GM12878 (cell line): ENCODE measurements at regions not wholly inside any gene's neighbourhood (a gene's known extent, or its start where the extent isn't known, plus 50 kb on each side); places are given as distances from the start of the nearest gene placed in this dataset.

Experiments
- ATF7 ChIP-seq: fragments of 450-650 bp; IDR thresholded peaks from 2 replicates; pipeline ENCODE4 v1.6.1; 2016; ENCODE audit warnings: low read depth, mild to moderate bottlenecking
- CBFB ChIP-seq: IDR thresholded peaks from 2 replicates; pipeline ENCODE4 v1.6.1; 2016; ENCODE audit warnings: antibody characterized with exemption, low read depth
- CBX5 ChIP-seq: sonication (generic); IDR thresholded peaks from 2 replicates; pipeline ENCODE4 v1.6.1; 2016; ENCODE audit warnings: low read depth, moderate library complexity, mild to moderate bottlenecking, inconsistent platforms
- CHD1 ChIP-seq: IDR thresholded peaks from 2 replicates; pipeline ENCODE4 v1.6.1; 2012; ENCODE audit warnings: low read depth, low read length, improper control_type of control experiment
- CREB1 ChIP-seq: IDR thresholded peaks from 2 replicates; pipeline ENCODE4 v1.6.1; 2012; ENCODE audit warnings: low read depth, mild to moderate bottlenecking, inconsistent platforms
- EGR1 ChIP-seq, 2 experiments: IDR thresholded peaks; 1 replicate in 1 of 2; 2 replicates in 1 of 2; pipeline ENCODE4 v1.6.1; 2011 to 2012; ENCODE audit warnings: low read depth in 2 of 2, low read length in 2 of 2, borderline replicate concordance in 1 of 2, mild to moderate bottlenecking in 1 of 2, moderate library complexity in 1 of 2
- FOXM1 ChIP-seq: IDR thresholded peaks from 2 replicates; pipeline ENCODE4 v1.6.1; 2012; ENCODE audit warnings: low read depth, mild to moderate bottlenecking, inconsistent platforms, low read length, moderate library complexity
- GABPA ChIP-seq: IDR thresholded peaks from 2 replicates; pipeline ENCODE4 v1.6.1; 2014; ENCODE audit warnings: antibody characterized with exemption, low read depth, mild to moderate bottlenecking, inconsistent platforms
- JUND ChIP-seq: IDR thresholded peaks from 2 replicates; pipeline ENCODE4 v1.6.1; 2012; ENCODE audit warnings: low read depth, mild to moderate bottlenecking, low read length, improper control_type of control experiment, moderate library complexity
- LARP7 ChIP-seq: fragments of 450-650 bp; IDR thresholded peaks from 2 replicates; pipeline ENCODE4 v1.6.1; 2017; ENCODE audit warnings: mild to moderate bottlenecking
- MTA2 ChIP-seq: fragments of 450-650 bp; IDR thresholded peaks from 2 replicates; pipeline ENCODE4 v1.6.1; 2016; ENCODE audit warnings: low read depth, mild to moderate bottlenecking, moderate library complexity
- NFIC ChIP-seq: IDR thresholded peaks from 2 replicates; pipeline ENCODE4 v1.6.1; 2012; ENCODE audit warnings: low read depth, mild to moderate bottlenecking, inconsistent platforms, low read length, moderate library complexity
- NFYA ChIP-seq: IDR thresholded peaks from 2 replicates; pipeline ENCODE4 v1.6.1; 2011; ENCODE audit warnings: low read depth, mild to moderate bottlenecking, low read length, improper control_type of control experiment, borderline replicate concordance
- POLR2AphosphoS5 ChIP-seq: IDR thresholded peaks from 2 replicates; pipeline ENCODE4 v1.6.1; 2011; ENCODE audit warnings: mild to moderate bottlenecking, low read length, inconsistent platforms
- RAD21 ChIP-seq: IDR thresholded peaks from 2 replicates; pipeline ENCODE4 v1.6.1; 2011; ENCODE audit warnings: mild to moderate bottlenecking, low read depth, low read length, moderate library complexity; ENCODE audit not compliant: insufficient read depth
- RB1 ChIP-seq: fragments of 450-650 bp; formaldehyde crosslinking; IDR thresholded peaks from 2 replicates; pipeline ENCODE4 v1.6.1; 2017; ENCODE audit warnings: mild to moderate bottlenecking, borderline replicate concordance
- RUNX3 ChIP-seq: IDR thresholded peaks from 2 replicates; pipeline ENCODE4 v1.6.1; 2012; ENCODE audit warnings: low read length, inconsistent platforms
- SIX5 ChIP-seq: IDR thresholded peaks from 2 replicates; pipeline ENCODE4 v1.6.1; 2011; ENCODE audit warnings: mild to moderate bottlenecking, low read depth, low read length, moderate library complexity; ENCODE audit not compliant: severe bottlenecking
- SMARCA5 ChIP-seq: fragments of 450-650 bp; IDR thresholded peaks from 2 replicates; pipeline ENCODE4 v1.6.1; 2017; ENCODE audit warnings: mild to moderate bottlenecking
- SUZ12 ChIP-seq: fragments of 200-600 bp; sonication (generic); IDR thresholded peaks from one replicate; pipeline ENCODE4 v1.6.1; 2018; ENCODE audit warnings: antibody characterized with exemption, mild to moderate bottlenecking; ENCODE audit not compliant: unreplicated experiment
- TAF1 ChIP-seq: IDR thresholded peaks from 2 replicates; pipeline ENCODE4 v1.6.1; 2011; ENCODE audit warnings: mild to moderate bottlenecking, low read depth, low read length, borderline replicate concordance
- USF1 ChIP-seq: IDR thresholded peaks from 2 replicates; pipeline ENCODE4 v1.6.1; 2011; ENCODE audit warnings: borderline replicate concordance, low read depth, mild to moderate bottlenecking, moderate library complexity, mixed read lengths, low read length; ENCODE audit not compliant: insufficient read depth; ENCODE audit errors: extremely low read length
- WRNIP1 ChIP-seq: IDR thresholded peaks from 2 replicates; pipeline ENCODE4 v1.6.1; 2011; ENCODE audit warnings: low read depth, low read length, improper control_type of control experiment, borderline replicate concordance
- YY1 ChIP-seq: IDR thresholded peaks from 2 replicates; pipeline ENCODE4 v1.6.1; 2011; ENCODE audit warnings: low read depth, mild to moderate bottlenecking, low read length
- TF ChIP-seq, protein P1 (sequence below): IDR thresholded peaks from 2 replicates; pipeline ENCODE4 v1.6.1; 2012; ENCODE audit warnings: improper control_type of control experiment, low read depth, low read length; ENCODE audit not compliant: insufficient replicate concordance
- TF ChIP-seq, protein P2 (sequence below): IDR thresholded peaks from 2 replicates; pipeline ENCODE4 v1.6.1; 2012; ENCODE audit warnings: low read depth, low read length, improper control_type of control experiment

- no peak for TF ChIP-seq USF1
- TF ChIP-seq SUZ12: no peak
- 0 out of 2 replicates have a peak, but pooled peaks have one; percentile 30 for TF ChIP-seq NFIC
- TF ChIP-seq, protein P1, sequence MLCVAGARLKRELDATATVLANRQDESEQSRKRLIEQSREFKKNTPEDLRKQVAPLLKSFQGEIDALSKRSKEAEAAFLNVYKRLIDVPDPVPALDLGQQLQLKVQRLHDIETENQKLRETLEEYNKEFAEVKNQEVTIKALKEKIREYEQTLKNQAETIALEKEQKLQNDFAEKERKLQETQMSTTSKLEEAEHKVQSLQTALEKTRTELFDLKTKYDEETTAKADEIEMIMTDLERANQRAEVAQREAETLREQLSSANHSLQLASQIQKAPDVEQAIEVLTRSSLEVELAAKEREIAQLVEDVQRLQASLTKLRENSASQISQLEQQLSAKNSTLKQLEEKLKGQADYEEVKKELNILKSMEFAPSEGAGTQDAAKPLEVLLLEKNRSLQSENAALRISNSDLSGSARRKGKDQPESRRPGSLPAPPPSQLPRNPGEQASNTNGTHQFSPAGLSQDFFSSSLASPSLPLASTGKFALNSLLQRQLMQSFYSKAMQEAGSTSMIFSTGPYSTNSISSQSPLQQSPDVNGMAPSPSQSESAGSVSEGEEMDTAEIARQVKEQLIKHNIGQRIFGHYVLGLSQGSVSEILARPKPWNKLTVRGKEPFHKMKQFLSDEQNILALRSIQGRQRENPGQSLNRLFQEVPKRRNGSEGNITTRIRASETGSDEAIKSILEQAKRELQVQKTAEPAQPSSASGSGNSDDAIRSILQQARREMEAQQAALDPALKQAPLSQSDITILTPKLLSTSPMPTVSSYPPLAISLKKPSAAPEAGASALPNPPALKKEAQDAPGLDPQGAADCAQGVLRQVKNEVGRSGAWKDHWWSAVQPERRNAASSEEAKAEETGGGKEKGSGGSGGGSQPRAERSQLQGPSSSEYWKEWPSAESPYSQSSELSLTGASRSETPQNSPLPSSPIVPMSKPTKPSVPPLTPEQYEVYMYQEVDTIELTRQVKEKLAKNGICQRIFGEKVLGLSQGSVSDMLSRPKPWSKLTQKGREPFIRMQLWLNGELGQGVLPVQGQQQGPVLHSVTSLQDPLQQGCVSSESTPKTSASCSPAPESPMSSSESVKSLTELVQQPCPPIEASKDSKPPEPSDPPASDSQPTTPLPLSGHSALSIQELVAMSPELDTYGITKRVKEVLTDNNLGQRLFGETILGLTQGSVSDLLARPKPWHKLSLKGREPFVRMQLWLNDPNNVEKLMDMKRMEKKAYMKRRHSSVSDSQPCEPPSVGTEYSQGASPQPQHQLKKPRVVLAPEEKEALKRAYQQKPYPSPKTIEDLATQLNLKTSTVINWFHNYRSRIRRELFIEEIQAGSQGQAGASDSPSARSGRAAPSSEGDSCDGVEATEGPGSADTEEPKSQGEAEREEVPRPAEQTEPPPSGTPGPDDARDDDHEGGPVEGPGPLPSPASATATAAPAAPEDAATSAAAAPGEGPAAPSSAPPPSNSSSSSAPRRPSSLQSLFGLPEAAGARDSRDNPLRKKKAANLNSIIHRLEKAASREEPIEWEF: peak; percentile 17
- TF ChIP-seq WRNIP1: peak; percentile 97
- TF ChIP-seq CBFB: peak; percentile 81
- TF ChIP-seq, protein P2, sequence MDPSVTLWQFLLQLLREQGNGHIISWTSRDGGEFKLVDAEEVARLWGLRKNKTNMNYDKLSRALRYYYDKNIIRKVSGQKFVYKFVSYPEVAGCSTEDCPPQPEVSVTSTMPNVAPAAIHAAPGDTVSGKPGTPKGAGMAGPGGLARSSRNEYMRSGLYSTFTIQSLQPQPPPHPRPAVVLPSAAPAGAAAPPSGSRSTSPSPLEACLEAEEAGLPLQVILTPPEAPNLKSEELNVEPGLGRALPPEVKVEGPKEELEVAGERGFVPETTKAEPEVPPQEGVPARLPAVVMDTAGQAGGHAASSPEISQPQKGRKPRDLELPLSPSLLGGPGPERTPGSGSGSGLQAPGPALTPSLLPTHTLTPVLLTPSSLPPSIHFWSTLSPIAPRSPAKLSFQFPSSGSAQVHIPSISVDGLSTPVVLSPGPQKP: peak; percentile 70
- TF ChIP-seq GABPA: no peak
- TF ChIP-seq SMARCA5: no peak
- TF ChIP-seq CHD1: 0 out of 2 replicates have a peak, but pooled peaks have one; percentile 56
- no peak for TF ChIP-seq NFYA
- TF ChIP-seq JUND: no peak
- 0 out of 2 replicates have a peak, but pooled peaks have one; percentile 21 for TF ChIP-seq CREB1
- no peak for TF ChIP-seq SIX5
- TF ChIP-seq TAF1: 0 out of 2 replicates have a peak, but pooled peaks have one; percentile 45
- no peak for TF ChIP-seq RAD21
- peak; percentile 66 for TF ChIP-seq ATF7
- TF ChIP-seq EGR1 (IDR thresholded peaks at IDR 0.05; ENCODE audit: borderline replicate concordance in 1 of 2, low read depth in 2 of 2, low read length in 2 of 2): peak in 1 of 2 experiments; percentile 17; a peak in 1 of 3 replicates
- peak; percentile 38 for TF ChIP-seq FOXM1
- peak; percentile 95 for TF ChIP-seq POLR2AphosphoS5
- no peak for TF ChIP-seq RB1
- peak; percentile 65; the same call in 1 of the 2 replicates for TF ChIP-seq MTA2
- no peak; the same call in 1 of the 2 replicates for TF ChIP-seq YY1
- peak; percentile 72; the same call in 1 of the 2 replicates for TF ChIP-seq CBX5
- no peak for TF ChIP-seq LARP7
- peak; percentile 94 for TF ChIP-seq RUNX3
Observed at GRCh38 chr14:71324767-71325272, 417.6 kb downstream of the PCNX1 start (continued).
